Peyer's patch (tissue), 4 donors: ENCODE measurements at regions not wholly inside any gene's neighbourhood (a gene's known extent, or its start where the extent isn't known, plus 50 kb on each side); places are given as distances from the start of the nearest gene placed in this dataset.

Experiments used
- DNase-seq, 3 donors: peaks; one replicate each; pipeline ENCODE4 v3.0.0-alpha.2; 2017 to 2019
- H3K27ac ChIP-seq, 4 donors: fragments of 200-600 bp; sonication (generic); one replicate each; pipeline ENCODE4 v1.5.1; 2016 to 2019
- H3K27me3 ChIP-seq, 2 donors: fragments of 200-600 bp; sonication (generic); one replicate each; pipeline ENCODE4 v1.5.1; 2019
- H3K36me3 ChIP-seq, 3 donors: fragments of 200-600 bp; sonication (generic); one replicate each; pipeline ENCODE4 v1.5.1; 2016 to 2019
- H3K4me1 ChIP-seq, 4 donors: fragments of 200-600 bp; sonication (generic); one replicate each; pipeline ENCODE4 v1.5.1; 2016 to 2019
- H3K4me3 ChIP-seq, 4 donors: fragments of 200-600 bp; sonication (generic); 1 replicate in 3 of 4; 2 replicates in 1 of 4; pipeline ENCODE4 v1.5.1; 2016 to 2019; ENCODE audit warnings: mild to moderate bottlenecking in 1 of 4
- H3K9me3 ChIP-seq, 4 donors: fragments of 200-600 bp; sonication (generic); one replicate each; pipeline ENCODE4 v1.5.1; 2016 to 2019; ENCODE audit warnings: mild to moderate bottlenecking in 1 of 4
- CTCF ChIP-seq, 6 experiments: fragments of 450-650 bp in 4 of 6; fragments of 200-600 bp in 2 of 6; sonication (generic) in 1 of 6; IDR thresholded peaks; one replicate each; pipeline ENCODE4 v1.5.1; 2017 to 2019; ENCODE audit warnings: antibody characterized with exemption in 6 of 6, mild to moderate bottlenecking in 3 of 6, moderate library complexity in 1 of 6
- POLR2A ChIP-seq, 2 donors: fragments of 450-650 bp; IDR thresholded peaks; one replicate each; pipeline ENCODE4 v1.5.1; 2017; ENCODE audit warnings: antibody characterized with exemption in 2 of 2, mild to moderate bottlenecking in 2 of 2, moderate library complexity in 2 of 2

DNA sequence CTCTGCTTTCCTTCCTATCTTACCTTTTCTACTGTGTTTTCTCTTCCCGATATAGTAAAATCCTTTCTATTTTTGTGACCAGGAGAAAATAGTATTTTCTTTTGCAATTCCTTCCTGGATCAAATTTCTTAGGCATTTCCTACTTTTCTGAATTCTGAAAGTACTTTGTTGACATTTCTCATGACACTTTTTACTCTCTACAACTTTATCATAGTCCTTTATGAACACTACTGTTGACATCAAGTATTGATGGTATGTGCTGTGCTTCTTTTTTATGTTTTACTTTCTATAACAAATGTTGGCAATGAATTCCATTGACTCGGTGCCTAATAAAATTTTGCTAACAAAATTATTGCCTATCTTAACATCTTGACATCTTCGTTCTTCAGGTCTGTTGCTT is 217.7 kb upstream of the TCF4 start:
- no peaks in the 10 kb centered on the region for H3K9me3 ChIP-seq
- no peak overlapping the region for H3K4me3 ChIP-seq
- TF ChIP-seq POLR2A (IDR thresholded peaks at IDR 0.05): no peak
- no peak for TF ChIP-seq CTCF (IDR thresholded peaks at IDR 0.05)
- H3K27ac ChIP-seq: no peak overlapping the region
- no peak for DNase-seq
- H3K36me3 ChIP-seq: no peaks in the 10 kb centered on the region
- H3K27me3 ChIP-seq: no peaks in the 10 kb centered on the region
- no peaks in the 10 kb centered on the region for H3K4me1 ChIP-seq

GRCh38 chr18:55795101-55795669 is 207.2 kb upstream of the TCF4 start:
- TF ChIP-seq CTCF (IDR thresholded peaks at IDR 0.05) (no peak), POLR2A (IDR thresholded peaks at IDR 0.05) (no peak)
- Histone ChIP-seq H3K36me3 (no peaks in the 10 kb centered on the region), H3K27me3 (no peaks in the 10 kb centered on the region), H3K4me3 (no peak overlapping the region), H3K9me3 (no peaks in the 10 kb centered on the region), H3K27ac (peak overlapping the region in 1 of 4 donors; percentile 19), H3K4me1 (no peaks in the 10 kb centered on the region)
- no peak for DNase-seq

GRCh38 chr18:55794288-55795052 is 206.5 kb upstream of the TCF4 start:
- DNase-seq: no peak
- Histone ChIP-seq H3K9me3 (no peaks in the 10 kb centered on the region), H3K27ac (peak overlapping the region in 1 of 4 donors; percentile 19), H3K27me3 (no peaks in the 10 kb centered on the region), H3K4me3 (no peak overlapping the region), H3K4me1 (no peaks in the 10 kb centered on the region), H3K36me3 (no peaks in the 10 kb centered on the region)
- no peak for TF ChIP-seq CTCF (IDR thresholded peaks at IDR 0.05)
- no peak for TF ChIP-seq POLR2A (IDR thresholded peaks at IDR 0.05)

DNA sequence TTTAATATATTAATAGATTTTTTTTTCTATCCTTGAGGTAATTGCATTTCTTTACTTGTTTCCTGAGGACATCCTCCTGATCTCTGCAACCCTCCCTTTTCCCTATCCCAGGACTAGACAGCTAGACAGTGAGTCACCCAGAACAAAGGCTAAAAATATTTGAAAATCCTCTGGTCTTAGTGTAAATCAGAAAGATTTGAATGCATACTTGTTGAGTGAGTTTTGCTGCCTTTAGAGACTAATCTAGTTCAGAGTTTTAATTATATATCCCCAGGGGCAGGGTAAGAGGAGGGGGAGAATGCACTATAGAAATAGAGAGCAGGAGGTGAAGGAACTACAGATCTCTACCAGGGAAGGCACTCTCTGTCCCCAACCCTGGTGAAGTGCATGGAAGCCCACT is 202.3 kb upstream of the TCF4 start:
- Histone ChIP-seq H3K4me1 (no peaks in the 10 kb centered on the region), H3K27ac (no peak overlapping the region), H3K27me3 (no peaks in the 10 kb centered on the region), H3K9me3 (no peaks in the 10 kb centered on the region), H3K36me3 (no peaks in the 10 kb centered on the region), H3K4me3 (no peak overlapping the region)
- no peak for DNase-seq
- TF ChIP-seq CTCF (IDR thresholded peaks at IDR 0.05) (no peak), POLR2A (IDR thresholded peaks at IDR 0.05) (no peak)

- TF ChIP-seq CTCF (IDR thresholded peaks at IDR 0.05): no peak
- TF ChIP-seq POLR2A (IDR thresholded peaks at IDR 0.05): no peak
These were observed 199.6 kb upstream of the TCF4 start for GRCh38 chr18:55787536-55788073.

More at GRCh38 chr18:55787536-55788073, 199.6 kb upstream of the TCF4 start:
- Histone ChIP-seq H3K9me3 (no peaks in the 10 kb centered on the region), H3K27me3 (no peaks in the 10 kb centered on the region), H3K27ac (no peak overlapping the region), H3K4me3 (no peak overlapping the region), H3K36me3 (no peaks in the 10 kb centered on the region), H3K4me1 (no peaks in the 10 kb centered on the region)
- no peak for DNase-seq
